ENCODE measurements at regions not wholly inside any gene's neighbourhood (a gene's known extent, or its start where the extent isn't known, plus 50 kb on each side); places are given as distances from the start of the nearest gene placed in this dataset.

GRCh38 chr1:17880449-17880848, 125.3 kb downstream of the ACTL8 start:
- DNase-seq: peak; percentile 12
- H3K9me3 Mint-ChIP-seq: peaks cover 1% of the 10 kb centered on the region
- H3K4me1 Mint-ChIP-seq: peaks cover 3% of the 10 kb centered on the region
- WGBS, 2 experiments (ENCODE audit: insufficient coverage in 1 of 2, insufficient read length in 1 of 2): 81 to 89% methylated on average over 4 to 10 of the region's 10 CpGs
- H3K27ac Mint-ChIP-seq: no peak overlapping the region
- peaks cover 5% of the 10 kb centered on the region for H3K27me3 ChIP-seq (ENCODE audit: control insufficient read depth, insufficient read depth, low read length, poor library complexity, severe bottlenecking)
- H3K36me3 ChIP-seq (ENCODE audit: control insufficient read depth, insufficient read depth, low read length): no peaks in the 10 kb centered on the region
- no peak overlapping the region for H3K4me3 ChIP-seq (ENCODE audit: low read length)
- H3K27me3 Mint-ChIP-seq (ENCODE audit: insufficient read depth): peaks cover 9% of the 10 kb centered on the region
- H3K4me3 Mint-ChIP-seq: no peak overlapping the region
- no peak for TF ChIP-seq CTCF (conservative IDR thresholded peaks at IDR 0.05)
- H3K9me3 ChIP-seq (ENCODE audit: control insufficient read depth, low read length): no peaks in the 10 kb centered on the region
- H3K4me1 ChIP-seq (ENCODE audit: control insufficient read depth, insufficient read depth, low read length): no peaks in the 10 kb centered on the region
- no peak overlapping the region for H3K27ac ChIP-seq (ENCODE audit: low read depth, low read length)
- no peaks in the 10 kb centered on the region for H3K36me3 Mint-ChIP-seq (ENCODE audit: low read depth)
- no peak overlapping the region for H3K9ac ChIP-seq (ENCODE audit: extremely low read depth, low read length, poor library complexity, severe bottlenecking)

GRCh38 chr1:17881761-17882160, 126.6 kb downstream of the ACTL8 start:
- H3K36me3 ChIP-seq (ENCODE audit: control insufficient read depth, insufficient read depth, low read length): no peaks in the 10 kb centered on the region
- H3K36me3 Mint-ChIP-seq (ENCODE audit: low read depth): no peaks in the 10 kb centered on the region
- H3K9me3 ChIP-seq (ENCODE audit: control insufficient read depth, low read length): no peaks in the 10 kb centered on the region
- H3K27ac Mint-ChIP-seq: no peak overlapping the region
- H3K4me1 Mint-ChIP-seq: no peaks in the 10 kb centered on the region
- H3K9me3 Mint-ChIP-seq: no peaks in the 10 kb centered on the region
- H3K4me1 ChIP-seq (ENCODE audit: control insufficient read depth, insufficient read depth, low read length): no peaks in the 10 kb centered on the region
- peaks cover 9% of the 10 kb centered on the region for H3K27me3 Mint-ChIP-seq (ENCODE audit: insufficient read depth)
- H3K27ac ChIP-seq (ENCODE audit: low read depth, low read length): no peak overlapping the region
- H3K27me3 ChIP-seq (ENCODE audit: control insufficient read depth, insufficient read depth, low read length, poor library complexity, severe bottlenecking): peaks cover 5% of the 10 kb centered on the region
- WGBS, 2 experiments (ENCODE audit: insufficient coverage in 1 of 2, insufficient read length in 1 of 2): 67 to 82% methylated on average over 7 to 8 of the region's 8 CpGs
- DNase-seq: peak; percentile 47
- H3K4me3 Mint-ChIP-seq: no peak overlapping the region
- no peak overlapping the region for H3K9ac ChIP-seq (ENCODE audit: extremely low read depth, low read length, poor library complexity, severe bottlenecking)
- no peak overlapping the region for H3K4me3 ChIP-seq (ENCODE audit: low read length)
- TF ChIP-seq CTCF (conservative IDR thresholded peaks at IDR 0.05): peak; percentile 32

GRCh38 chr1:17883136-17883535, 128.0 kb downstream of the ACTL8 start:
- Histone ChIP-seq H3K9ac (ENCODE audit: extremely low read depth, low read length, poor library complexity, severe bottlenecking) (no peak overlapping the region), H3K27ac (ENCODE audit: low read depth, low read length) (no peak overlapping the region), H3K27me3 (ENCODE audit: control insufficient read depth, insufficient read depth, low read length, poor library complexity, severe bottlenecking) (peaks cover 5% of the 10 kb centered on the region), H3K36me3 (ENCODE audit: control insufficient read depth, insufficient read depth, low read length) (no peaks in the 10 kb centered on the region), H3K9me3 (ENCODE audit: control insufficient read depth, low read length) (no peaks in the 10 kb centered on the region), H3K4me1 (ENCODE audit: control insufficient read depth, insufficient read depth, low read length) (no peaks in the 10 kb centered on the region), H3K4me3 (ENCODE audit: low read length) (no peak overlapping the region)
- 91 to 100% methylated on average over 2 to 5 of the region's 5 CpGs for WGBS, 2 experiments (ENCODE audit: insufficient coverage in 1 of 2, insufficient read length in 1 of 2)
- Mint-ChIP-seq H3K27me3 (ENCODE audit: insufficient read depth) (peaks cover 9% of the 10 kb centered on the region), H3K36me3 (ENCODE audit: low read depth) (no peaks in the 10 kb centered on the region), H3K4me1 (no peaks in the 10 kb centered on the region), H3K9me3 (no peaks in the 10 kb centered on the region), H3K4me3 (no peak overlapping the region), H3K27ac (no peak overlapping the region)
- TF ChIP-seq CTCF (conservative IDR thresholded peaks at IDR 0.05): no peak
- peak; percentile 38 for DNase-seq

All from endodermal cell (in vitro differentiated cells).